ENCODE measurements at regions not wholly inside any gene's neighbourhood (a gene's known extent, or its start where the extent isn't known, plus 50 kb on each side); places are given as distances from the start of the nearest gene placed in this dataset.

GRCh38 chr6:26290941-26291340 is 74.1 kb upstream of the BTN3A2 start:
- DNase-seq (ENCODE audit: low read depth) = no peak

- no peak for DNase-seq (ENCODE audit: low read depth)
These were observed 72.3 kb upstream of the BTN3A2 start for GRCh38 chr6:26292709-26293108.

- DNase-seq (ENCODE audit: low read depth) = no peak
These were observed 70.7 kb upstream of the BTN3A2 start for GRCh38 chr6:26294302-26294701.

GRCh38 chr6:26295691-26296555 is 69.1 kb upstream of the BTN3A2 start:
- DNase-seq (ENCODE audit: low read depth) = no peak

- DNase-seq (ENCODE audit: low read depth) = no peak
These were observed 68.5 kb upstream of the BTN3A2 start for GRCh38 chr6:26296556-26296856.

- no peak for DNase-seq (ENCODE audit: low read depth)
These were observed 67.9 kb upstream of the BTN3A2 start for GRCh38 chr6:26296857-26297648.

- DNase-seq (ENCODE audit: low read depth) = no peak
These were observed 65.5 kb upstream of the BTN3A2 start for GRCh38 chr6:26299286-26300042.

- no peak for DNase-seq (ENCODE audit: low read depth)
These were observed 65.0 kb upstream of the BTN3A2 start for GRCh38 chr6:26300043-26300331.

GRCh38 chr6:26300359-26300758 is 64.6 kb upstream of the BTN3A2 start:
- DNase-seq (ENCODE audit: low read depth) = no peak

GRCh38 chr6:26300828-26301227 is 64.2 kb upstream of the BTN3A2 start:
- DNase-seq (ENCODE audit: low read depth) = no peak

GRCh38 chr6:26301638-26302037 is 63.4 kb upstream of the BTN3A2 start:
- no peak for DNase-seq (ENCODE audit: low read depth)

- no peak for DNase-seq (ENCODE audit: low read depth)
These were observed 61.9 kb upstream of the BTN3A2 start for GRCh38 chr6:26302941-26303559.

- DNase-seq (ENCODE audit: low read depth) = no peak
These were observed 60.7 kb upstream of the BTN3A2 start for GRCh38 chr6:26304213-26304796.

- DNase-seq (ENCODE audit: low read depth) = no peak
These were observed 60.0 kb upstream of the BTN3A2 start for GRCh38 chr6:26304797-26305640.

GRCh38 chr6:26305641-26305969 is 59.4 kb upstream of the BTN3A2 start:
- no peak for DNase-seq (ENCODE audit: low read depth)

- DNase-seq (ENCODE audit: low read depth) = no peak
These were observed 58.8 kb upstream of the BTN3A2 start for GRCh38 chr6:26306232-26306631.

- no peak for DNase-seq (ENCODE audit: low read depth)
These were observed 57.1 kb upstream of the BTN3A2 start for GRCh38 chr6:26307850-26308249.

- DNase-seq (ENCODE audit: low read depth) = no peak
These were observed 55.3 kb upstream of the BTN3A2 start for GRCh38 chr6:26309731-26310142.

GRCh38 chr6:26311012-26311384 is 54.0 kb upstream of the BTN3A2 start:
- DNase-seq (ENCODE audit: low read depth) = no peak

- DNase-seq (ENCODE audit: low read depth) = no peak
These were observed 53.5 kb upstream of the BTN3A2 start for GRCh38 chr6:26311385-26312095.

GRCh38 chr6:26312096-26312463 is 52.9 kb upstream of the BTN3A2 start:
- DNase-seq (ENCODE audit: low read depth) = no peak

Data from stimulated activated CD8-positive, alpha-beta memory T cell treated with anti-CD3 and anti-CD28 coated beads, Interleukin-15, amount 100 ng/mL, for 24 hours (primary cell).